Right renal pelvis (tissue), 4 donors: ENCODE measurements at regions not wholly inside any gene's neighbourhood (a gene's known extent, or its start where the extent isn't known, plus 50 kb on each side); places are given as distances from the start of the nearest gene placed in this dataset.

Experiments used
- DNase-seq, 4 donors: peaks; one replicate each; pipeline ENCODE4 v3.0.0-alpha.2; 2013; ENCODE audit warnings: low read depth in 4 of 4, low spot score in 3 of 4, missing footprints in 1 of 4

DNA sequence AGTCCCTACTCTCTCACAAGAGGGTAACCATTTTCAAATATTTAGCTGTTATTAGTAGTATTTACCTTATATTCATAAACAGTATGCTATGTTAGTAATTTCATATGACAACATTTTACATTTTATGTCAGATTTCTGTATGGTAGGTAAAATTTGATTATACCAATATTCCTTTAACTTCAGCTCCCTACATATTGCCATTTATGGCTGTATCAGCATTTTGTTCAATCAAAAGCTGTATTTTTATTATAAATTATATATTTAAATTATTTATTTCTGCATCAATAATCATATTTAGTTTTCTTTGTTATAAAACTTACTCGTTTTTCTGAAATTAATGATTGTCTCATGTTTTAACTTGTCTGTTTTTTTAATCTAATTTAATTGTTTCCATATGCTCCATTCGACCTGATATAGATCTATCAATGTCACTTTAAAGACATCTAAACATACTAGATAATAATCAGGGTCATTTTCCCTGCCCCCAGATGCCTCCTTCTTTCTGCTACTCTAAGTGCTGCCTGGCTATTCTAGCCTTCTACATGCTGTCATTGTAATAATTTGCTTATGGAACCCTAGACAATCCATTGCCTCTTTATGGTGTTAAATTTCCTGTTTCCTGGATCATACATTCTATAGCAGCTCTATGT is 1976.7 kb upstream of the ADGRL3 start:
- DNase-seq = no peak

DNA sequence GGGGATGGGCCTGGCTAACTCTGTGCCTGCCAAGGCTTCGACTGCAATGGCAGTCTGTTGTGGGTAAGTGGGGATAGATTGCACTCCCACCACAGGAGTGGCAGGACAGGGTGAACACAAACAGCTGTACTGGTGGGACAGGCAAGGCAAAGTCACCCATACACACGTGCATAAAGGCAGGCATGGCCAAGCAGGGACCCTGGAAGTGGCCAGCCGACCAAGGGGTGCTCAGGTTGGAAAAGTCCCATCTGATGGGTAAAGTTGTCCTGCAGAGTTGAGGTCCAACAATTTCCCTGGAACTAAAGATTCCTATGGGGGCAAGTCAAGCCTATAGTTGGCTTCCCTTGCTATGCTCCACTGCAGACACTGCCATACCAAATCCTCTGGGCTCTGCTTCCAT is 1961.9 kb upstream of the ADGRL3 start:
- DNase-seq = no peak

DNA sequence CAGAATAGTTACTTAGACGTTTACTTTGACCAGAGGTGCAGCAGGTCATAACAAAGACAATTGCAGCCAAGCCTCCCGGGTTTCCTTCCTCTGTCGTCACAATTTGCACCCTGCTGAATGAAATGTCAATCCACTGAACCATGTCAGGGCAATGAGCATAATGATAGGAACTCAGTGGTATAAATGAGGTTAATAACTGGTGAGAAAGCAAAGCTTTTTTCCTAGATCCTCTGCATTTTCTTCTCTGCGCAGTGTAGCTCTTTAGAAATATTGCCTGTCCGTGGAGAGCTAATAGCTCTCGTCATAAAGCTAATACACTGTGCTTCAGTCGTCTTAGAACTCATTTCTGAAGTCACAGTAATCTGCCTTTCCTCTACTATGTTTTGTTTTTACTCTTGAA is 1960.1 kb upstream of the ADGRL3 start:
- no peak for DNase-seq

DNA sequence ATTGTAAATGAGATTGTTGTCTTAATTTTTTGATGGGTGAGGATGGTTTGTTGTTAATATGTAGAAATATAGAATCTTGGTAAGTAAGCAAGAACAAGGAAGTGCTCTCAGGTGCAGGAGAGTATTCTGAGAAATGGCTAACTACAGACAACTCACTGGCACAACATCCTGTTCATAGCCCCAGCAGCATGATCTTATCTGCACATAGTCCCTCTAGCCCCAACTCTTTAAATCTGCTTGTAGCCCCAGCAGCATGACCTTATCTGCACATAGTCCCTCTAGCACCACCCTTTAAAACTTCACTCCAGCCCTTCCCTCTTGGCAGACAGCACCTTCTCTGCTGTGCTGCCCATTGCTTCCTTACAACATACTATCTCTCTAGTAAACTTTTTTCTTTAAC is 1957.1 kb upstream of the ADGRL3 start:
- DNase-seq = no peak

DNA sequence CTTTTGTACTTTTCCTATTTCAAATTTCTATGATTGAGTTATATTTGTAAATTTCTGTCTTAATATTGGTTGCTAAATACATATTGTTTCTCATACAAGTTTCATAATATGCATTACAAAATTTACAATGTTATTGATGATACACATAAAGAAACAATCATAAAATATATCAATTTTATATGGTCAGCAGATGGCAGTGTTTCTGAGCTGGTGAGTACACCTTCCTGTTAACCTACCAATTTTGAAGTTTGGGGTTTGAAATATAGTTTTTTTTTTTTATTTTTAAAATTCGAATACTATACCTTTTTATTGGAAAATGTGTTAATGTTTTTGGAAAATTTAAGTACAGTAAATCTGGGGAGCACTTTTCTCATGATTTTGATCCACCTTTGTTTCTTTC is 1953.1 kb upstream of the ADGRL3 start:
- DNase-seq = no peak

DNA sequence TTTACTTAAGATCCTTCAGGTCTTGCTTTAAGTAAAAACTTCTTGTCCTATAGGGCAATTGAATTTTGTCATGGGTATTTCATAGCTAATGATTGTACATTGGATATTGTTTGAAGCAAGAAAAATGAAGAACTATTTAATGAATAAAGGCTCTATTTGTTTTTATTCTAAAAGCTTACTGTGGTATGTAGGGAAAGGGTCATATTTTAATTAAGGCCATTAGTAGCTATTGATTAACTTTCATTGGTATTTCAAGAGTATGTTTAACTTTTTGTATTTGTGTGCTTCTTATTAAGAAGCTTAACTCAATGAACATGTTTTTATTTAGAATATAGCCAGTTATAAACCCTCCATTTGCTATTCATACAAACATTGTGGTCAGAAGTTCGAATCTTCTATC is 1951.8 kb upstream of the ADGRL3 start:
- no peak for DNase-seq

DNA sequence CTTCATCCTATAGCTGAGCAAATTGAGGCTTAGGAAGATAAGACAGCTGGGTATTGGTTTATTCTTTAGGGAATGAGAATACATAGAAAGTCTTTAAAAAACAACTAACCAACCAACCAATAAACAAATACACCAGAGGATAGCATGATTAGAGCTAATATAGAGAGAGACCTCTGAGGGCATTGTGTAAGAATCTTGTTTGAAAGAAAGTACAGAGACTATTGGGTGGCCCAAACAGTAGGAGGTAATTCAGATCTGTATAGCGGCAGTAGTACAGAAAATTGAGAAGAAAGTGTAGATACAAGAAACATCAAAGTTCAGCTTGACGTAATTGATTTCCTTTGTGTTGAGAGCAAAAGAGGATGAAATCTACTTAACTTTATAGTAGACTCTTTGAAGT is 1951.0 kb upstream of the ADGRL3 start:
- DNase-seq = no peak

DNA sequence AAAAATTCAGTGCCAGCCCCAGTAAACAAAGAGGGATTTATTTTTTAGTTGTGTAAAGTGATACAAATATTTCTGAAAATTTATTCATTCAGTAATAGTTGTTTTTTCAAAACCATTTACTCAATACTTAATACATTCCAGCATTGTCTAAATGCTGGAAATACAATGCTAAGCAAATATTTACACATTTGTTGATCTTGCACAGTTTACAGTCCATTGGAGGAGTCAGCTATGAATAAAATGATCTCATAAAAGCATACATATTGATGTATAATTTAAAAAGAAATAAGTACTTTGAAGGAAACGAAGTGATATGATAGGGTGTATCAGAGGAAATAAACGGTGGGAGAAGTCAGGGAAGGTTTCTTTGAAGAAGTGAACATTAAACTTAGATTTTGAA is 1942.1 kb upstream of the ADGRL3 start:
- no peak for DNase-seq

DNA sequence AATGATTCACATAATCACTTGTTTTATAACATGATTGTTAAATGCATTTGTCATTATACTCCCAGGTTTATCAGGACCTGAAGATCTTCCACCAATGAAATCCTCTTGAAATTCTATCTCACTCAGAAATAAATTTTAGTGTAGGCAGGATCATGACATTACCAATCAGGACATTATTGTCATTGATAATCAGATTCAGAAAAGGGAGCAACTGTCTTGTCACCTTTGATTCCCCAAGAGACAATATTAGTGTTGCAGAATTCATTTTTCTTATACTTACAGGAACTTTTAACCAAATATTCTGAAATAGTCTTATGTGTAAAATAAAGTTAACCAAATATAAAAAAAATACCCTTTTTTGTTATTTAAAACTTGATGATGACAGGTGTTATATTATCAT is 1892.5 kb upstream of the ADGRL3 start:
- no peak for DNase-seq

DNA sequence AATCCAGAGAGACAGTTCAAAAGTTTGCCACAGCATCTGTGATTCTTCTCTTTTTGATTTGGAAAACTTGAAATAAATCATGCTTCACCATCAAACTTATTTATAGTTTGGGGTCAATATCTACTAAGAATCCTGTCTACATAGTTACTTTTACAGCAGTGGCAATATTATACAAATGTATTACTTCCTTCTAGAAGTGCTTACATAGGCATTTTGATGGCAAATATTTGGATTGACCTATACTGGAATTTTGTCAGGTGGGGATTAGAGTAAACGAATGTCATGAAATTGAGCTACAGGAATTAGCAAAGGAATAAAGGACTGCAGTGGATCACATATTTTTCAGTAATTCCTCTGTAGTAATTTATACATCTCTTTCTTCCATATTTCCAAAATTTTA is 1885.5 kb upstream of the ADGRL3 start:
- no peak for DNase-seq

DNA sequence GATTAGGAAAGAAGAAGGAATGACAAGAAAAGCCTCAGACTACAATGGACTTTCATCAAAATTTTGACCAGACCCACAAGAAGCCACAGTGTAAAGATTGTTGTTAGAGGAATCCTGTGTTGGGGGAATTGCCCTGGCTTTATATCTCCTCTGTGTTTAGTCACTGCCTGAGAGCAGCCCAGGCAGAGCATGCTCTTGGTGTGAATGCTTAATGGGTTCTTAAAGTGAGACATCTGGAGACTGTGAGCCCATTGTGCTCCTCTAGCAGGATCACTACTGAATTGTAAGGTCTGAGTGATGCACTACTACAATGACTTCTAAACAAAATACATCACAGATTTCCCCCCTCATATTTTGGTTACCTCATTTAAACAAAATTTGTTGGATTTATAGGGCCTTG is 1860.5 kb upstream of the ADGRL3 start:
- DNase-seq = no peak

DNA sequence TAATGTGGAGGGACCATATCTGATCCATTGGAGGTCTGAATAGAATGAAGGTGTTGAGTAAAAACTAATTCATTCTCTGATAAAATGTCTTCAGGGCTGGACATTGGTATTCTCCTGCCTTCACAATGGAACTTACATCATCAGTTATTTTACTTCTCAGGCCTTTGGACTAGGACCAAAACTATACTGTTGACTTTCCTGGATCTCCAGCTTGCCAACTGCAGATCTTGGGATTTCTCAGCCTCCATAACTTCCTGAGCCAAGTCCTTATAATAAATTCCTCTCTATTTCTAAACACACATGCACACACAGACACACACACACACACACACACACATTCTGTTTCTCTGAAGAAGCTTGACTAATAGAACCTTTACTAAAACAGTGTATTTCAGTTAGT is 1858.6 kb upstream of the ADGRL3 start:
- no peak for DNase-seq

DNA sequence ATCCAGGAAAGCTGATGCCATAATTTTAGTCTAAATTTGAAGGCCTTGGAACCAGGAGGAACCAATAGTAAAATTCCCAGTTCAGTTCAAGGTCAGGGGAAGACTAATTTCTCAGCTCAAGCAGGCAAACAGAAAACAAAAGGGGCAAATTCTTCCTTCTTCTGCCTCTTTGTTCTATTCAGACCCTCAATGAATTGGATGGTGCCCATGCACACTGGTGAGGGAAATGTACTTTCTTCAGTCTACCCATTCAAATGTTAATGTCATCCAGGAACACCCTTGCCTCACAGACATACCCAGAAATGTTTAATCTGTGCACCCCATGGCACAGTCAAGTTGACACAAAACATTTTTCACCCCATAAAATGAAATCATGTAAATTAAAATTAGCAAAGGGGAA is 1851.2 kb upstream of the ADGRL3 start:
- no peak for DNase-seq

DNA sequence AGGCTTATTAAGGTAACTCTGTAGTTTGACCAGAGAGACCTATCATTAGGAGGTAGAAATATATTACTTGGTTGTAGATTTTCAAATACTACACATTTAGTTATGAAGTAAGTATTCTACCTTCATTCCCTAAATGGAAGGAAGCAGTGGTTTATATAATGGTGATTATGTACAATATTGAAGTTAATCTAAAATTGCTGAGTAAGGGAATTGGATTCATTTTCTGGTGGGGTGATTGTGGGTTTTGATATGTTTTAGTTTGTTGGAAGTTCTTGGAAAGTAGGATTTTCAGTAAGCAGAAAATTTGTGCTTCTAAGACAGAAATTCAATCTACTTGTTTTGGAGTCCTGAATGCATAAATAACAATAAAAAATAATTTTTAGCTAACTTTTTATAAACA is 1830.9 kb upstream of the ADGRL3 start:
- no peak for DNase-seq

DNA sequence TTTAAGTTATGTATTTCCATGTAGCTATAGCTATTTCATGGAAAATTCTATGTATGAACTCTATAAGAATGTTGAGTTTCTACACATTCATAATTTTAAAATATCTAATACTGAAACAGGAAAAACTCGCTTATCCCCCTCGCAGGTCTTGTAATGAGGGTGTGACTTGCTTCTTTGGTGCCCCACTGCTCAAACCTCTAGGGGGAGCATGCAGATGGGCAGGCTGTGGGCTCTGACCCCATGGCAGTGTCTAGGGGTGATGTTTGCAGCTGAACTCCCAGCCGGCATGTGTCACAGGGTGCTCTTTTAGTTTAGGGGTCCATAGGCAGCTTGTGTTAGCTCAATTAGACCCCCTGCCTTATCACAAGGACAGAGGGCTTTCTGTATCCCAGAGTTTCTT is 1825.7 kb upstream of the ADGRL3 start:
- DNase-seq = no peak

DNA sequence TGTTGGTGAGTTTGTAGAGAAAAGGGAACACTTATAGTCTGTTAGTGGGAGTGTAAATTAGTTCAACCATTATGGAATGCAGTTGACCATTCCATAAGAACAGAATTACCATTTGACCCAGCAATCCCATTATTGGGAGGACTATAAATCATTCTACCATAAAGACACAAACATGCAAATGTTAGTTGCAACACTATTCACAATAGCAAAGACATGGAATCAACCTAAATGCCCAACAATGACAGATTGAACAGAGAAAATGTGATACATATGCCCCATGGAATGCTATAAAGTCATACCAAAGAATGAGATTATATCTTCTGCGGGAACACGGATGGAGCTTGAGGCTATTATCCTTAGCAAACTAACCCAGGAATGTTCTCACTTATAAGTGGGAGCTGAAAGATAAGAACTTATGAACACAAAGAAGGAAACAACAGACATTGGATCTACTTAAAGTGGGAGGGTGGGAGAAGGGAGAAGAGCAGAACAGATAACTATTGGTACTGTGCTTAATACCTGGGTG is 1819.2 kb upstream of the ADGRL3 start:
- no peak for DNase-seq

DNA sequence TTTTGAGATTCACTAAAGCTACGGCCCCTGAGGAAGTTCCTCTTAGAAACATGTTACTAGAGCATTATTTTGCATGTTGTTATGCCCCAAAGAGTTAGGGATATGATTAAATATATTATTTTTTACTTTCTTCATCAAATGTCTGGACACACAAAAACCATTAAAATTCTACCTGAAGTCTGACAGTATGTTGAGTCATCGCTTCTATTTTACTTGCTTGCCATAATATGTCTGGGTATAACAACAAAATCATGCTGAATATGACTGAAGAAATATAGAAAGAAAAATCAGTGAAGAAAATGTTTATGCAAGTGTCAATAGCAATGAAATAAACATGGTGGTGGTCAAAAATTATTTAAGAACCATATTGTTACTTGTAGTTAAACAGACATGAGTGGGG is 1818.5 kb upstream of the ADGRL3 start:
- DNase-seq = no peak

DNA sequence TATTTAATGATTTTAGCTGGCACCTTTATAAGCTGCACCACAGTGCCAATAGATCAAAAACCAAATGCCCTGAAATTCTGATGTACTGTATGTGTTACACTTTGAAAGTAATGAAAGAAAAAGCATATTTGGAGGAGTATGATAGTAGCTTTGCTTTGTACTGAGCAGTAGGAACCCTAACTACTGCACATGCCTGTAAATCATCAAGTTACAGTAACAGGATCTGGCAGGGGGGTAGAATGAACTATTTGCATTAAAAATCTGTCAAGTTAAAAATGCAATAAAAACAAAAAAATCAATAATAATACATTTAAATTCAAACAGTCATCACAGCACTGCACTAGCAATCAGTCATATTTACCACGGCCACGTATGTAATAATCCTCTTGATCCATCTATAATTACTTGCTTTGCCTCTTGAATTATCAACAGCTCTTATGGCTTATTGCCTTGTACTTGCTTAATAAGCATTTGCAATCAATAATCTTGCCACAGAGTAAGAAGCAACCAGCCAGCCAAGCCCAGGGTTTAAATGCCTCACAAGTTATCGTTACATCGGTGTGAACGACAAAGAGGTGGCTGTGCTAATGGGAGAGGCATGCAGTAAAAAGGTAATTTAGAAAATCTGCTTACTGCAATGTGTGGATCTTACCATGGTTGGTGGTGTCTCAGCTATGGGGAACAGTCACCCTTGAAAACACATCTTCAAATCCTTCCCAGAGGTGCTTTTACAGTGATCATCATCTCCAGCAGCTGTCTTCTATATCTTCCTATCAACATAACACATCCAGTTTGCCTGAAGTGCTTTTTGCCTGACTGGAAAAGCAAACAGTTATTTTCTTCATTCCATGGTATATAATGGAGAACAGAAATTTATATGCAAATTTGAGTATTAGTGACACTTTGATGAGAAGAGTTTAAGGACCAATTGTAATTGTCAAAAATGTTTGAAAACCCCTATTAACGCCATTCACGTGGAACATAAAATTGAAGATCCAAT is 1812.1 kb upstream of the ADGRL3 start:
- DNase-seq = no peak

DNA sequence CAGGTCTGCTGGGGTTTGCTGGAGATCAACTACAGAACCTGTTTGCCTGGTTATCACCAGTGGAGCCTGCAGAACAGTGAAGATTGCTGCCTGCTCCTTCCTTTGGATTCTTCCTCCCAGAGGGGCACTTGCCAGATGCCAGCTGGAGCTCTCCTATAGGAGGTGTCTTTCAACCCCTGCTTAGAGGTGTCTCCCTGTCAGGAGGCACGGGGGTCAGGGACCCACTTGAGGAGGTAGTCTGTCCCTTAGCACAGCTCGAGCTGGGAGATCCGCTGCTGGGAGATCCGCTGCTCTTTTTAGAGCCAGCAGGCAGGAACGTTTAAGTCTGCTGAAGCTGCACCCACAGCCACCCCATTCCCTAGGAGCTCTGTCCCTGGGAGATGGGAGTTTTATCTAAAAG is 1806.3 kb upstream of the ADGRL3 start:
- no peak for DNase-seq

DNA sequence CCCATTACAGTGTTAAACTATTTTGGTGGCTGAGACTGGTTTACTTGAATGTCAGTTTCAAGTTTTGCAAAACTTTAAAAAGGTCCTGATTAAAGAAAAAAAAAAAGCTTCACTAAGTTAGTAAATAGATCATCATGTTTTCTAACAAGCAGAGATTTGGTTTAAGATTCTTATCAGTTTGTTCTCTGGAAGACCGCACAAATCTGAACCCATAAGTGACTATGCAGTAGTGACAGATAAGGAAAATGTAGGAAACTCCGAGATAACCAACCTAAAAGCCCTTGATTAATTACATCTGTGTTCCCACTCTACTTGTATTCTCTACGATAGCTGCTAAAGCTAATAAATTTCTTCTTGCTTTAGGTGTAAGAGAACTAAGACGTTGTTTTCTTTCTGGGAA is 1799.8 kb upstream of the ADGRL3 start:
- no peak for DNase-seq

DNA sequence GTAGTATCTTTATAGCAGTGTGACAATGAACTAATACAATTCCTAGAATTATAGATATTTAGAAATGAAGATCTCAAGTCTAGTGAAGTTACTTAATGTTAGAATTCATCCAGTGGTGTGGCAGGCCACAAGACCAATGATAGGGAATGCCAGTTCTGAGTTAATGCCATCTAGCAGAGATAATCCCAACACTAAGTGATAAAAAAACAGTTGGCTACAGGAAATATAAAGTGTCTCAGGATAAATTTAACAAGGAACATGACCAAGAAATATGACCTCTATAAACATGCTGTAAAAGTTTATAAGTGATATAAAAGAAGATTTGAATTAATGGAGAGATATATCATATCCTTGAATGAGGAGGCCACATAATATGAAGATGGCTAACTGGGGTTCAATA is 1790.5 kb upstream of the ADGRL3 start:
- no peak for DNase-seq

DNA sequence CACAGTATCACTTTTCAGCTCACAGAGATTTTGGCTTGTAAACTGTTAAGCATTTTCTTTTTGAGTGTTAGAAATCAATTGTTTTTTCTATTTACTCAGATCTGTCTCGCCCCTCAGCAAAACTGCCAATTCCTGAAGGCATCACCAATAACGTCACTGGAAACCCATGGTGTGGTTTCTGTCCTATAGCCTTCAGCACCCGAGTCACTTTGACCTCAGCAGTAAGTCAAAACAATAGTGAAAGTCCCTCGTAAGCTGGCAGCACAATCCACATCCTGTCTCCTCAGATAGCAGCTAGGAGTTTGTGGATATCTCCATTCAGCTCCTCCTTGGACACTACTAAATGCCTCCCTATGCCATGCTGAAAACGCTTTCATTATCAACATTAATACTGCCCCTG is 1787.4 kb upstream of the ADGRL3 start:
- DNase-seq = no peak
